ENCODE measurements at regions not wholly inside any gene's neighbourhood (a gene's known extent, or its start where the extent isn't known, plus 50 kb on each side); places are given as distances from the start of the nearest gene placed in this dataset.

DNA sequence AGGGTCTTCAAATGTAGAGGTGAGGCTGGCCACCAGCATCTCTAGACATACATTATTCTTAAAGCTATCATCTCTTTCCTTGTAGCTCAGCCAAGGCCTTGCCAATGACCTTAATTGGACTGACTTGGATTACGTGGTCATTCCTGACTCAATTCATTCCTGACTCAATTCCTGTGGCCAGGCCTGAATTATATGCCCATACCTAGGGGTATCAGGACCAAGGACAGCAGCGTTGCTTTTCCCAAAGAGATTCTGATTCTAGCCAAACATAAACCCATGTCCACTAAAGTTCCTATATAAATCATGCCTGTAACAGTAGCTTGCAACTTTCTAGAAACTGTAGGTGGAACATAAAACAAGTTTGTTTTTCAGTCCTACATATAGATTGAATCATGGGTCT, 231.7 kb downstream of the ARL6IP6 start:
- no peaks in the 10 kb centered on the region for H3K36me3 ChIP-seq
- no peak overlapping the region for H3K27ac ChIP-seq
- no peak overlapping the region for H3K4me3 ChIP-seq
- H3K9me3 ChIP-seq, result no peaks in the 10 kb centered on the region
- intact Hi-C loops (cut with DNase I; ENCODE audit: low total_unique reads), result no loop called here
- no peaks in the 10 kb centered on the region for H3K27me3 ChIP-seq (replicated peaks in 1 of 7)
- DNase-seq, result no peak
- 34 to 56% (median 44%) methylated on average over 2 of the region's 2 CpGs for WGBS, 5 donors
- no peak for TF ChIP-seq CTCF (IDR thresholded peaks at IDR 0.05 in 8 of 11, conservative IDR thresholded peaks at IDR 0.05 in 3 of 11)
- TF ChIP-seq POLR2AphosphoS5 (IDR thresholded peaks at IDR 0.05), result no peak
- TF ChIP-seq POLR2A (IDR thresholded peaks at IDR 0.05), result no peak
- H3K4me1 ChIP-seq, result no peaks in the 10 kb centered on the region

GRCh38 chr2:152944099-152944498, 225.7 kb downstream of the ARL6IP6 start:
- Histone ChIP-seq H3K27me3 (replicated peaks in 1 of 7) (no peaks in the 10 kb centered on the region), H3K4me1 (no peaks in the 10 kb centered on the region), H3K27ac (no peak overlapping the region), H3K4me3 (no peak overlapping the region), H3K9me3 (peaks cover 0 to 7% (median 0%) of the 10 kb centered on the region in 8 donors), H3K36me3 (no peaks in the 10 kb centered on the region)
- no peak for DNase-seq
- 51 to 71% (median 56%) methylated on average over 2 of the region's 2 CpGs for WGBS, 5 donors
- TF ChIP-seq POLR2A (IDR thresholded peaks at IDR 0.05), result no peak
- no peak for TF ChIP-seq CTCF (IDR thresholded peaks at IDR 0.05 in 8 of 11, conservative IDR thresholded peaks at IDR 0.05 in 3 of 11)
- no peak for TF ChIP-seq POLR2AphosphoS5 (IDR thresholded peaks at IDR 0.05)
- intact Hi-C loops (cut with DNase I; ENCODE audit: low total_unique reads), result no loop called here

DNA sequence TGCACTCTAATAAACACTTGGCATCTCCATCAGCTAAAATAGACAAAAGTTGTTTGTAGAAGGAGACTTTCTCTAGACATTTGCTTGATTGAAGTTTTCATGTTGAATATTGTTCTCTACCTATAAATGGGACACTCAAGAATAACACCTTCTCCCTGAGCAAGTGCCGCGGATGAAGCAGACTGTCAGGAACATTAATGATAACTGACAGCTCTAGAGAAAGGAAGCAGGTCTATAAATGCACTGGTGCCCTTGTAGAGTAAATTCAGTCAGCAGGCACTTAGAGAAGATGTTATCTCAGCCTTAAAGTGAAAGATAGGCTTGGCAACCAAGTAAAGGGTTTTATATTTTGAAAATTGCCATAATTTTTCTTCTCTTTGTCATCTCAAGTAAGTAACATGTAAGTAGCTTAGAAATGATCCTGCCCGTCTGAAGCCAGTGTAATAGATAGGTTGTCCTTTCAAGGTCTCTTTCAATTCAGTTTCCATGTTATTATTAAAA, 224.6 kb downstream of the ARL6IP6 start:
- WGBS, 5 donors, result 70 to 89% (median 80%) methylated on average over 1 to 3 of the region's 3 CpGs
- H3K4me1 ChIP-seq, result no peaks in the 10 kb centered on the region
- TF ChIP-seq POLR2AphosphoS5 (IDR thresholded peaks at IDR 0.05) (no peak), CTCF (IDR thresholded peaks at IDR 0.05 in 8 of 11, conservative IDR thresholded peaks at IDR 0.05 in 3 of 11) (no peak), POLR2A (IDR thresholded peaks at IDR 0.05) (no peak)

GRCh38 chr2:152930501-152930900, 212.1 kb downstream of the ARL6IP6 start:
- Histone ChIP-seq H3K4me3 (no peak overlapping the region), H3K27me3 (replicated peaks in 1 of 7) (no peaks in the 10 kb centered on the region), H3K4me1 (no peaks in the 10 kb centered on the region), H3K9me3 (no peaks in the 10 kb centered on the region), H3K36me3 (no peaks in the 10 kb centered on the region), H3K27ac (no peak overlapping the region)
- TF ChIP-seq CTCF (IDR thresholded peaks at IDR 0.05 in 8 of 11, conservative IDR thresholded peaks at IDR 0.05 in 3 of 11) (no peak), POLR2A (IDR thresholded peaks at IDR 0.05) (no peak), POLR2AphosphoS5 (IDR thresholded peaks at IDR 0.05) (no peak)
- intact Hi-C loops (cut with DNase I; ENCODE audit: low total_unique reads), result no loop called here
- 83 to 94% (median 85%) methylated on average over 2 of the region's 2 CpGs for WGBS, 5 donors
- DNase-seq, result no peak

More for the DNA sequence above, 224.6 kb downstream of the ARL6IP6 start:
- intact Hi-C loops (cut with DNase I; ENCODE audit: low total_unique reads), result no loop called here
- no peak for DNase-seq
- no peak overlapping the region for H3K4me3 ChIP-seq
- H3K27ac ChIP-seq, result no peak overlapping the region
- H3K36me3 ChIP-seq, result no peaks in the 10 kb centered on the region
- peaks cover 0 to 15% (median 0%) of the 10 kb centered on the region in 8 donors for H3K9me3 ChIP-seq
- H3K27me3 ChIP-seq (replicated peaks in 1 of 7), result no peaks in the 10 kb centered on the region

Data from spleen (tissue), 11 donors.